ENCODE measurements at regions not wholly inside any gene's neighbourhood (a gene's known extent, or its start where the extent isn't known, plus 50 kb on each side); places are given as distances from the start of the nearest gene placed in this dataset.

- DNase-seq (ENCODE audit: extremely low spot score), result no peak
- CTCF ChIA-PET, result no interaction called here
- TF ChIP-seq TARDBP (IDR thresholded peaks at IDR 0.05) (no peak), FOXA1 (IDR thresholded peaks at IDR 0.05) (no peak), L3MBTL2 (conservative IDR thresholded peaks at IDR 0.05) (no peak), ELF4 (IDR thresholded peaks at IDR 0.05) (no peak), SP1 (IDR thresholded peaks at IDR 0.05) (no peak), ARNT (IDR thresholded peaks at IDR 0.05) (no peak)
- POLR2A ChIA-PET, result no interaction called here
Observed at GRCh38 chr21:28159396-28159795, 833.3 kb downstream of the LTN1 start.

- TF ChIP-seq CTBP1 (IDR thresholded peaks at IDR 0.05; ENCODE audit: borderline replicate concordance) (no peak), FOXM1 (IDR thresholded peaks at IDR 0.05; ENCODE audit: borderline replicate concordance) (no peak), FOXA1 (IDR thresholded peaks at IDR 0.05) (no peak), L3MBTL2 (conservative IDR thresholded peaks at IDR 0.05) (no peak), SUZ12 (IDR thresholded peaks at IDR 0.05) (no peak), BHLHE40 (IDR thresholded peaks at IDR 0.05; ENCODE audit: borderline replicate concordance) (no peak), ZNF384 (IDR thresholded peaks at IDR 0.05) (no peak), NFRKB (IDR thresholded peaks at IDR 0.05) (no peak), LEF1 (IDR thresholded peaks at IDR 0.05; ENCODE audit: borderline replicate concordance) (no peak), SP1 (IDR thresholded peaks at IDR 0.05) (no peak), TARDBP (IDR thresholded peaks at IDR 0.05) (no peak), FOXK2 (IDR thresholded peaks at IDR 0.05) (no peak), ARNT (IDR thresholded peaks at IDR 0.05) (no peak)
- ChIA-PET POLR2A (no interaction called here), CTCF (no interaction called here)
- no peak for DNase-seq (ENCODE audit: extremely low spot score)
Observed at GRCh38 chr21:28156590-28156989, 836.1 kb downstream of the LTN1 start.

- ChIA-PET CTCF (no interaction called here), POLR2A (no interaction called here)
- no peak for DNase-seq (ENCODE audit: extremely low spot score)
- no peak for TF ChIP-seq LEF1 (IDR thresholded peaks at IDR 0.05; ENCODE audit: borderline replicate concordance)
- no peak for TF ChIP-seq SP1 (IDR thresholded peaks at IDR 0.05)
- no peak for TF ChIP-seq FOXK2 (IDR thresholded peaks at IDR 0.05)
- no peak for TF ChIP-seq CTBP1 (IDR thresholded peaks at IDR 0.05; ENCODE audit: borderline replicate concordance)
- no peak for TF ChIP-seq L3MBTL2 (conservative IDR thresholded peaks at IDR 0.05)
- no peak for TF ChIP-seq PKNOX1 (IDR thresholded peaks at IDR 0.05)
Observed at GRCh38 chr21:28154121-28154520, 838.6 kb downstream of the LTN1 start.

GRCh38 chr21:28152732-28153131 lies 839.9 kb downstream of the LTN1 start:
- no peak for DNase-seq (ENCODE audit: extremely low spot score)
- no peak for TF ChIP-seq FOXM1 (IDR thresholded peaks at IDR 0.05; ENCODE audit: borderline replicate concordance)
- TF ChIP-seq CTBP1 (IDR thresholded peaks at IDR 0.05; ENCODE audit: borderline replicate concordance), result no peak
- no peak for TF ChIP-seq BHLHE40 (IDR thresholded peaks at IDR 0.05; ENCODE audit: borderline replicate concordance)
- no peak for TF ChIP-seq NFRKB (IDR thresholded peaks at IDR 0.05)
- TF ChIP-seq LEF1 (IDR thresholded peaks at IDR 0.05; ENCODE audit: borderline replicate concordance), result no peak
- no peak for TF ChIP-seq L3MBTL2 (conservative IDR thresholded peaks at IDR 0.05)
- no peak for TF ChIP-seq ARNT (IDR thresholded peaks at IDR 0.05)
- TF ChIP-seq SP1 (IDR thresholded peaks at IDR 0.05), result no peak
- no peak for TF ChIP-seq SUZ12 (IDR thresholded peaks at IDR 0.05)
- TF ChIP-seq TARDBP (IDR thresholded peaks at IDR 0.05), result no peak
- ChIA-PET POLR2A (no interaction called here), CTCF (no interaction called here)

GRCh38 chr21:28151758-28152157 lies 840.9 kb downstream of the LTN1 start:
- ChIA-PET CTCF (no interaction called here), POLR2A (no interaction called here)
- no peak for DNase-seq (ENCODE audit: extremely low spot score)
- TF ChIP-seq FOXA1 (IDR thresholded peaks at IDR 0.05), result no peak
- no peak for TF ChIP-seq SP1 (IDR thresholded peaks at IDR 0.05)
- no peak for TF ChIP-seq ELF4 (IDR thresholded peaks at IDR 0.05)

GRCh38 chr21:28150778-28151177 lies 841.9 kb downstream of the LTN1 start:
- ChIA-PET CTCF (no interaction called here), POLR2A (no interaction called here)
- TF ChIP-seq BHLHE40 (IDR thresholded peaks at IDR 0.05; ENCODE audit: borderline replicate concordance), result no peak
- TF ChIP-seq TARDBP (IDR thresholded peaks at IDR 0.05), result no peak
- TF ChIP-seq L3MBTL2 (conservative IDR thresholded peaks at IDR 0.05), result no peak
- no peak for TF ChIP-seq SUZ12 (IDR thresholded peaks at IDR 0.05)
- TF ChIP-seq LEF1 (IDR thresholded peaks at IDR 0.05; ENCODE audit: borderline replicate concordance), result no peak
- TF ChIP-seq ARNT (IDR thresholded peaks at IDR 0.05), result no peak
- TF ChIP-seq HDGF (IDR thresholded peaks at IDR 0.05; ENCODE audit: borderline replicate concordance), result no peak
- no peak for TF ChIP-seq FOXA1 (IDR thresholded peaks at IDR 0.05)
- TF ChIP-seq ELF4 (IDR thresholded peaks at IDR 0.05), result no peak
- no peak for TF ChIP-seq CTBP1 (IDR thresholded peaks at IDR 0.05; ENCODE audit: borderline replicate concordance)
- TF ChIP-seq FOXM1 (IDR thresholded peaks at IDR 0.05; ENCODE audit: borderline replicate concordance), result no peak
- TF ChIP-seq NFRKB (IDR thresholded peaks at IDR 0.05), result no peak
- no peak for TF ChIP-seq FOXK2 (IDR thresholded peaks at IDR 0.05)
- DNase-seq (ENCODE audit: extremely low spot score), result no peak

- TF ChIP-seq SUZ12 (IDR thresholded peaks at IDR 0.05), result no peak
- TF ChIP-seq ZNF384 (IDR thresholded peaks at IDR 0.05), result no peak
- TF ChIP-seq SP1 (IDR thresholded peaks at IDR 0.05), result no peak
- TF ChIP-seq HDGF (IDR thresholded peaks at IDR 0.05; ENCODE audit: borderline replicate concordance), result no peak
- TF ChIP-seq CTBP1 (IDR thresholded peaks at IDR 0.05; ENCODE audit: borderline replicate concordance), result no peak
- TF ChIP-seq FOXK2 (IDR thresholded peaks at IDR 0.05), result no peak
- no peak for TF ChIP-seq ARNT (IDR thresholded peaks at IDR 0.05)
- no peak for TF ChIP-seq LEF1 (IDR thresholded peaks at IDR 0.05; ENCODE audit: borderline replicate concordance)
- TF ChIP-seq FOXA1 (IDR thresholded peaks at IDR 0.05), result no peak
- no peak for TF ChIP-seq ELF4 (IDR thresholded peaks at IDR 0.05)
- no peak for TF ChIP-seq NFRKB (IDR thresholded peaks at IDR 0.05)
- TF ChIP-seq BHLHE40 (IDR thresholded peaks at IDR 0.05; ENCODE audit: borderline replicate concordance), result no peak
- TF ChIP-seq L3MBTL2 (conservative IDR thresholded peaks at IDR 0.05), result no peak
- ChIA-PET CTCF (no interaction called here), POLR2A (no interaction called here)
- no peak for DNase-seq (ENCODE audit: extremely low spot score)
Observed at GRCh38 chr21:28148400-28149064, 844.1 kb downstream of the LTN1 start.

- no peak for DNase-seq (ENCODE audit: extremely low spot score)
- ChIA-PET POLR2A (no interaction called here), CTCF (no interaction called here)
- TF ChIP-seq CTBP1 (IDR thresholded peaks at IDR 0.05; ENCODE audit: borderline replicate concordance) (no peak), SP1 (IDR thresholded peaks at IDR 0.05) (no peak), FOXA1 (IDR thresholded peaks at IDR 0.05) (no peak), NFRKB (IDR thresholded peaks at IDR 0.05) (no peak), L3MBTL2 (conservative IDR thresholded peaks at IDR 0.05) (no peak), LEF1 (IDR thresholded peaks at IDR 0.05; ENCODE audit: borderline replicate concordance) (no peak), HDGF (IDR thresholded peaks at IDR 0.05; ENCODE audit: borderline replicate concordance) (no peak), FOXK2 (IDR thresholded peaks at IDR 0.05) (no peak), TARDBP (IDR thresholded peaks at IDR 0.05) (no peak), BHLHE40 (IDR thresholded peaks at IDR 0.05; ENCODE audit: borderline replicate concordance) (no peak), ARNT (IDR thresholded peaks at IDR 0.05) (no peak), SUZ12 (IDR thresholded peaks at IDR 0.05) (no peak), FOXM1 (IDR thresholded peaks at IDR 0.05; ENCODE audit: borderline replicate concordance) (no peak), ELF4 (IDR thresholded peaks at IDR 0.05) (no peak), PKNOX1 (IDR thresholded peaks at IDR 0.05) (no peak), ZNF384 (IDR thresholded peaks at IDR 0.05) (no peak)
Observed at GRCh38 chr21:28144653-28145052, 848.0 kb downstream of the LTN1 start.

All from HEK293T (cell line).